Tongue (tissue), 1 donor: ENCODE measurements at regions not wholly inside any gene's neighbourhood (a gene's known extent, or its start where the extent isn't known, plus 50 kb on each side); places are given as distances from the start of the nearest gene placed in this dataset.

Experiments used
- DNase-seq: peaks from one replicate; pipeline ENCODE4 v3.0.0-alpha.2; 2015

GRCh38 chr16:79823639-79824038, 223.1 kb upstream of the MAF start:
- no peak for DNase-seq

- DNase-seq: no peak
Measured at GRCh38 chr16:79821911-79822310, 221.4 kb upstream of the MAF start.

GRCh38 chr16:79816081-79816497, 215.6 kb upstream of the MAF start:
- peak; percentile 54 for DNase-seq

GRCh38 chr16:79815049-79815448, 214.5 kb upstream of the MAF start:
- DNase-seq: no peak

GRCh38 chr16:79814124-79814523, 213.6 kb upstream of the MAF start:
- no peak for DNase-seq

- no peak for DNase-seq
Measured at GRCh38 chr16:79811541-79811940, 211.0 kb upstream of the MAF start.

- DNase-seq: no peak
Measured at GRCh38 chr16:79810449-79811189, 210.1 kb upstream of the MAF start.

- no peak for DNase-seq
Measured at GRCh38 chr16:79809376-79809775, 208.8 kb upstream of the MAF start.

GRCh38 chr16:79808731-79809130, 208.2 kb upstream of the MAF start:
- no peak for DNase-seq

GRCh38 chr16:79806757-79807156, 206.2 kb upstream of the MAF start:
- no peak for DNase-seq

- no peak for DNase-seq
Measured at GRCh38 chr16:79805621-79806020, 205.1 kb upstream of the MAF start.

- DNase-seq: no peak
Measured at GRCh38 chr16:79801646-79802045, 201.1 kb upstream of the MAF start.

GRCh38 chr16:79800016-79800608, 199.6 kb upstream of the MAF start:
- DNase-seq: no peak

- no peak for DNase-seq
Measured at GRCh38 chr16:79798416-79799053, 198.0 kb upstream of the MAF start.

- no peak for DNase-seq
Measured at GRCh38 chr16:79797486-79797885, 196.9 kb upstream of the MAF start.

- no peak for DNase-seq
Measured at GRCh38 chr16:79795556-79795955, 195.0 kb upstream of the MAF start.

GRCh38 chr16:79794941-79795340, 194.4 kb upstream of the MAF start:
- peak; percentile 17 for DNase-seq

- DNase-seq: peak; percentile 90
Measured at GRCh38 chr16:79792664-79793351, 192.3 kb upstream of the MAF start.

GRCh38 chr16:79792076-79792475, 191.5 kb upstream of the MAF start:
- no peak for DNase-seq

- DNase-seq: no peak
Measured at GRCh38 chr16:79790854-79791253, 190.3 kb upstream of the MAF start.

- DNase-seq: no peak
Measured at GRCh38 chr16:79788949-79789348, 188.4 kb upstream of the MAF start.

GRCh38 chr16:79786389-79786788, 185.9 kb upstream of the MAF start:
- no peak for DNase-seq

GRCh38 chr16:79784007-79784406, 183.5 kb upstream of the MAF start:
- no peak for DNase-seq
